Heart left ventricle (tissue), 16 donors: ENCODE measurements at regions not wholly inside any gene's neighbourhood (a gene's known extent, or its start where the extent isn't known, plus 50 kb on each side); places are given as distances from the start of the nearest gene placed in this dataset.
"Not testable (repeated sequence)": the region's sequence is repeated elsewhere in the genome, so short reads cannot be mapped to it uniquely, and the experiment has no call there.

Experiments used
- ATAC-seq, 4 donors: fragments of 200-7000 bp; cut with Tn5 transposase; one replicate each; pipeline ENCODE4 v1.9.1; 2020 to 2022; ENCODE audit warnings: moderate library complexity in 4 of 4, mild to moderate bottlenecking in 3 of 4, moderate number of reproducible peaks in 1 of 4
- DNase-seq, 5 donors: peaks; one replicate each; pipeline ENCODE4 v3.0.0-alpha.2; 2020
- H3K27ac ChIP-seq, 12 donors: fragments of 200-600 bp; sonication (generic) in 4 of 12; one replicate each; pipeline versions ENCODE4 v1.5.0 to v1.8.0; 2016 to 2022; ENCODE audit warnings: mild to moderate bottlenecking in 2 of 12
- H3K27me3 ChIP-seq, 9 donors: fragments of 200-600 bp; sonication (generic) in 2 of 9; one replicate each; pipeline versions ENCODE4 v1.5.1 to v1.8.0; 2016 to 2022; ENCODE audit warnings: mild to moderate bottlenecking in 3 of 9
- H3K36me3 ChIP-seq, 9 donors: fragments of 200-600 bp; sonication (generic) in 2 of 9; one replicate each; pipeline versions ENCODE4 v1.5.0 to v1.8.0; 2018 to 2022; ENCODE audit warnings: mild to moderate bottlenecking in 2 of 9
- H3K4me1 ChIP-seq, 12 donors: fragments of 200-600 bp; sonication (generic) in 4 of 12; one replicate each; pipeline versions ENCODE4 v1.5.0 to v1.8.0; 2016 to 2022; ENCODE audit warnings: mild to moderate bottlenecking in 3 of 12
- H3K4me3 ChIP-seq, 12 donors: fragments of 200-600 bp; sonication (generic) in 4 of 12; one replicate each; pipeline versions ENCODE4 v1.5.0 to v1.8.0; 2017 to 2022; ENCODE audit warnings: mild to moderate bottlenecking in 9 of 12, moderate library complexity in 4 of 12
- H3K9me3 ChIP-seq, 12 donors: fragments of 200-600 bp; sonication (generic) in 4 of 12; one replicate each; pipeline versions ENCODE4 v1.5.0 to v1.8.0; 2016 to 2022; ENCODE audit warnings: mild to moderate bottlenecking in 1 of 12
- POLR2A ChIP-seq, 2 donors: fragments of 450-650 bp; IDR thresholded peaks; one replicate each; pipeline ENCODE4 v1.6.1; 2017; ENCODE audit warnings: antibody characterized with exemption in 2 of 2, mild to moderate bottlenecking in 2 of 2, moderate library complexity in 2 of 2
- WGBS, 4 donors: extraction: QIAGEN DNeasy Blood & Tissue Kit in 2 of 4; methylation state at CpG; one replicate each; pipeline versions ENCODE4 v1.1.5 to v1.1.7; 2013 to 2018; 5-methylcytosine and 5-hydroxymethylcytosine counted together
- intact Hi-C, 10 donors: fragments of 100-400 bp; cut with DNase I; formaldehyde crosslinking; loops; one replicate each; pipeline versions ENCODE4 v1.11.1 to v1.14.2; 2022
- TF ChIP-seq, protein P1 (sequence below), 12 donors: fragments of 200-600 bp; sonication (generic) in 4 of 12; IDR thresholded peaks; one replicate each; pipeline versions ENCODE4 v1.5.0 to v1.8.0; 2018 to 2022; ENCODE audit warnings: antibody characterized with exemption in 12 of 12, mild to moderate bottlenecking in 5 of 12
- donor health status: ischemic (EF 13 %, LVEDD 7.1; RV severe dilation, severe dysfunction).
- donor health status: healthy with polysubstance abuse.
- donor health status: DM: no; HTN: yes; CAD: no.
- donor health status: DM: no; HTN: no; CAD: no.
- donor health status: ischemic (EF 25% LVEDD 6.9; RV normal size, moderate dysfunction).
- donor health status: ischemic (EF 25% LVEDD 5.7; RV mildly dilated, moderate dysfunction).
- donor health status: healthy.
- donor health status: DM: yes; HTN: yes; CAD: no.
- donor health status: ischemic (EF 35%, LVEDD 5.7; RV mildly dilated, moderate dysfunction).
- donor health status: nonischemic (EF 11% LVEDD 7.7; RV severe dilation, severe dysfunction).
- donor health status: DM: yes; HTN: yes; CAD: no.
- donor health status: PGD.
- donor health status: ischemic (EF 29% LVEDD 5.4; RV normal size, mild dysfunction).
- donor health status: nonischemic (EF 23%, LVEDD 6.1; RV moderate dilation, normal function).

DNA sequence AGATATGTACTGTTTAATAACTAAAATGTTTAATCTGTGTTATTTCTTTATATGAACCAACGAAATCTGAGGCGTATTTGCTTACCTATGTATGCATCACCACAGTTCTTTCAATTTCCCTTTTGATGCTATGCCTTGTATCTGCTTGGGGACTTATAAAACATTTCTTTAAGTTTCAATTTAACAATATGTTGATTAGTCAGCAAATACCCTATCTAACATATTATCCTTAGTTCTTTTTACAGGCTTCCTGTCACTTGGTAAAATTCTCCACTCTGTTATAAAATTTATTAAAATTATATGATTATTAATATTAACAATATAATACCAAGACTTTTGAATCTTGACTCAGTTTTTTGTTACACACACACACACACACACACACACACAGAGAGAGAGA, 174.3 kb downstream of the CPS1 start:
- intact Hi-C loops: no loop called here
- Histone ChIP-seq H3K4me1 (no peaks in the 10 kb centered on the region), H3K27ac (no peak overlapping the region), H3K9me3 (no peaks in the 10 kb centered on the region), H3K4me3 (no peak overlapping the region), H3K27me3 (no peaks in the 10 kb centered on the region), H3K36me3 (no peaks in the 10 kb centered on the region)
- no peak for ATAC-seq
- TF ChIP-seq POLR2A (IDR thresholded peaks at IDR 0.05): no peak
- TF ChIP-seq, protein P1, sequence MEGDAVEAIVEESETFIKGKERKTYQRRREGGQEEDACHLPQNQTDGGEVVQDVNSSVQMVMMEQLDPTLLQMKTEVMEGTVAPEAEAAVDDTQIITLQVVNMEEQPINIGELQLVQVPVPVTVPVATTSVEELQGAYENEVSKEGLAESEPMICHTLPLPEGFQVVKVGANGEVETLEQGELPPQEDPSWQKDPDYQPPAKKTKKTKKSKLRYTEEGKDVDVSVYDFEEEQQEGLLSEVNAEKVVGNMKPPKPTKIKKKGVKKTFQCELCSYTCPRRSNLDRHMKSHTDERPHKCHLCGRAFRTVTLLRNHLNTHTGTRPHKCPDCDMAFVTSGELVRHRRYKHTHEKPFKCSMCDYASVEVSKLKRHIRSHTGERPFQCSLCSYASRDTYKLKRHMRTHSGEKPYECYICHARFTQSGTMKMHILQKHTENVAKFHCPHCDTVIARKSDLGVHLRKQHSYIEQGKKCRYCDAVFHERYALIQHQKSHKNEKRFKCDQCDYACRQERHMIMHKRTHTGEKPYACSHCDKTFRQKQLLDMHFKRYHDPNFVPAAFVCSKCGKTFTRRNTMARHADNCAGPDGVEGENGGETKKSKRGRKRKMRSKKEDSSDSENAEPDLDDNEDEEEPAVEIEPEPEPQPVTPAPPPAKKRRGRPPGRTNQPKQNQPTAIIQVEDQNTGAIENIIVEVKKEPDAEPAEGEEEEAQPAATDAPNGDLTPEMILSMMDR (IDR thresholded peaks at IDR 0.05): no peak
- 89 to 95% (median 92%) methylated on average over 2 of the region's 2 CpGs for WGBS, 4 donors
- no peak for DNase-seq

DNA sequence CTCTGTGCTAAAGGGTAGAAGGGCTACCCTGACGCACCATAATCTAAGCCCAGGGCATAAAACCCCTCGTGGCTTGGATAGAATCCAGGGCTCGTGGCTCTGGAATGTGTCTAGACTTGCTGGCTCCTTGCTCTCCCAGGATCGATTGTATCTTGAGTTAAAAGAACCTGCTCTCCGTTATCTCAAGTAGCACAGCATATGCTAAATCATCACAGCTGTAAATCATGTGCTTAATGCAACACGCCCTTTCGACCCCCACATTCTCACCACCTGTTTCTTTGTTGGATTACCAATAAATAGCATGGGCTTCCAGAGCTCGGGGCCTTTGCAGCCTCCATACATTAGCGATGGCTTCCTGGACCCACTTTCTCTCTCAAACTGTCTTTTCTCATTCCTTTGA, 190.4 kb downstream of the CPS1 start:
- H3K4me3 ChIP-seq, H3K27me3 ChIP-seq, ATAC-seq, H3K36me3 ChIP-seq, H3K4me1 ChIP-seq, intact Hi-C loops, H3K27ac ChIP-seq, DNase-seq, H3K9me3 ChIP-seq: not testable (repeated sequence)
- WGBS, 4 donors: 34 to 42% (median 35%) methylated on average over 9 of the region's 9 CpGs

DNA sequence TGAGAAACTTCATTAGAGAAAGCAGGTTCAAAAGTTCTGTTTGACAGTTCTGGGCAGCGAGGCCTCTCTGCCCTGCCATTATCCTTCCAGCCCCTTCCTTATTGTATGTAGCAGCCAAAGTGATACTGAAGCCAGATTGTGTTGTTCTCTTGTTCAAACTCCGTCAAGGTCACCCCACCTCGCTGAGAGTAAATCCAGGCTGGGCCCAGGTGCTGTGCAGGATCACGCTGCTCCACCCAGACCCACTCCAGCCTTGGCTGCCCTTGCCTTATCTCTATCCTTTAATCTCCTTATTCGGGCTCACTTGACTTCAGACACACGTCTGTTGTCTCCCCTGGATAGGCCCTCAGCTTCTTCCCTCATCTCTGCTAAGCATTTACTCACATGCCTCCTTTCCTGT, 196.1 kb downstream of the CPS1 start:
- Histone ChIP-seq H3K27ac (no peak overlapping the region), H3K36me3 (no peaks in the 10 kb centered on the region), H3K4me3 (no peak overlapping the region), H3K4me1 (no peaks in the 10 kb centered on the region), H3K27me3 (no peaks in the 10 kb centered on the region), H3K9me3 (no peaks in the 10 kb centered on the region)
- intact Hi-C loops: no loop called here
- TF ChIP-seq, protein P1 (IDR thresholded peaks at IDR 0.05): no peak
- TF ChIP-seq POLR2A (IDR thresholded peaks at IDR 0.05): no peak
- DNase-seq: no peak
- WGBS, 4 donors: 51 to 57% (median 56%) methylated on average over 6 of the region's 6 CpGs
- ATAC-seq: no peak

DNA sequence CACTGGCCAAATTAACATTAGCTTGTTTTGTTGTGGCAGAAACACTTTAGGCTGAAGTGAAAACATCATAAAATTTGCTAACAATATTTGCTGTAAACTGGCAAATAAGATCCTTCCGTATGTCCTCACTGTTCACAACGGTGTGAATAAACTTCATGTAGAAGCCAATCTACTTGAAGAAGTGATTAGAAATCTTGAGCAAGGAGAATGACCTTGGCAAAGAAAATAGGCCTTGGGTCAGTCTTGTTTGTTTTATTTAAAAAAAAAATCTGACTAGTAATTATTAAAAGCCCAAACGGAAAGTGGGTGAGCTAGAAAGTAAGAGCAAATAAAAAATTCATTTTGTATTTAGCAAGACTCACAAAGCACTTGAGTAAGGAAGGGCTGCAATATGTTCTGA, 197.0 kb downstream of the CPS1 start:
- Histone ChIP-seq H3K27me3 (no peaks in the 10 kb centered on the region), H3K9me3 (no peaks in the 10 kb centered on the region), H3K36me3 (no peaks in the 10 kb centered on the region), H3K4me1 (no peaks in the 10 kb centered on the region), H3K4me3 (no peak overlapping the region), H3K27ac (no peak overlapping the region)
- intact Hi-C loops: no loop called here
- TF ChIP-seq, protein P1 (IDR thresholded peaks at IDR 0.05): no peak
- no peak for TF ChIP-seq POLR2A (IDR thresholded peaks at IDR 0.05)
- ATAC-seq (no peak), DNase-seq (no peak)
- WGBS, 4 donors: 85 to 89% (median 87%) methylated on average over 3 of the region's 3 CpGs

DNA sequence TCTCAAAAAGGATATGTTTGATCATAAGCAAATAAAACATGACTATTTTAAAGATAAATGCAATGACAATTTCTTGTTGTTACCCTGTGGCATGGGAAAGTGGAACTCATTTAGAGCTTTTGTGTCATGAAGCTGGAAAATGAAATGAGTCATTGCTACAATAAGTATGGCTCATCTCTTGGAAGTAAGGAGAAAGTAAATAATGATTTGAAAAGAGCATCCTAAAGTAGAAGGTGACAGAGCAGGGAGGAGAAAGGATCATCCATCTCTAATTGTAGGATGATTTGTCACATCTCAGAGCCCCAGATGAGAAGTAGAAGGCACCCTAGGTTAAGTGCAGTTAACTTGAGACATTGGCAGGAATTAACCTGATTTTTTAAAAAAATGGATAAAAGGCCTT, 200.5 kb downstream of the CPS1 start:
- ATAC-seq (no peak), DNase-seq (no peak)
- Histone ChIP-seq H3K27ac (no peak overlapping the region), H3K9me3 (no peaks in the 10 kb centered on the region), H3K36me3 (no peaks in the 10 kb centered on the region), H3K27me3 (no peaks in the 10 kb centered on the region), H3K4me1 (no peaks in the 10 kb centered on the region), H3K4me3 (no peak overlapping the region)
- TF ChIP-seq POLR2A (IDR thresholded peaks at IDR 0.05): no peak
- TF ChIP-seq, protein P1 (IDR thresholded peaks at IDR 0.05): no peak
- intact Hi-C loops: no loop called here
